SK-N-MC (cell line): ENCODE measurements at regions not wholly inside any gene's neighbourhood (a gene's known extent, or its start where the extent isn't known, plus 50 kb on each side); places are given as distances from the start of the nearest gene placed in this dataset.

Experiments
- DNase-seq: peaks from one replicate; pipeline ENCODE4 v3.0.0-alpha.2; 2011; ENCODE audit warnings: low read depth, low spot score
- H3K27ac ChIP-seq: fragments of 200-600 bp; sonication (generic); 2 replicates; pipeline ENCODE4 v1.5.1; 2016; ENCODE audit warnings: mixed run types
- H3K36me3 ChIP-seq: fragments of 200-600 bp; sonication (generic); 2 replicates; pipeline ENCODE4 v1.6.1; 2017; ENCODE audit warnings: antibody characterized with exemption, low read length, mixed read lengths; ENCODE audit not compliant: insufficient read depth
- H3K4me3 ChIP-seq: fragments of 200-600 bp; sonication (generic); 2 replicates; pipeline ENCODE4 v1.5.1; 2016
- H3K9ac ChIP-seq: fragments of 200-600 bp; sonication (generic); 2 replicates; pipeline ENCODE4 v1.8.0; 2017; ENCODE audit warnings: mixed run types, mixed read lengths; ENCODE audit not compliant: insufficient read length
- H3K9me3 ChIP-seq: fragments of 200-600 bp; sonication (generic); 2 replicates; pipeline ENCODE4 v1.6.1; 2017; ENCODE audit warnings: low read depth, mild to moderate bottlenecking, antibody characterized with exemption, low read length, moderate library complexity, mixed read lengths
- EZH2 ChIP-seq: fragments of 200-600 bp; sonication (generic); IDR thresholded peaks from one replicate; pipeline ENCODE4 v1.6.1; 2017; ENCODE audit warnings: antibody characterized with exemption
- FOXP2 ChIP-seq: optimal IDR thresholded peaks from 2 replicates; pipeline ENCODE3; 2011; ENCODE audit warnings: mild to moderate bottlenecking, moderate library complexity; ENCODE audit not compliant: insufficient read depth; ENCODE audit errors: extremely low read length, control extremely low read depth
- POLR2AphosphoS5 ChIP-seq: IDR thresholded peaks from 2 replicates; pipeline ENCODE4 v1.6.1; 2012; ENCODE audit warnings: mild to moderate bottlenecking, low read depth, low read length, borderline replicate concordance

DNA sequence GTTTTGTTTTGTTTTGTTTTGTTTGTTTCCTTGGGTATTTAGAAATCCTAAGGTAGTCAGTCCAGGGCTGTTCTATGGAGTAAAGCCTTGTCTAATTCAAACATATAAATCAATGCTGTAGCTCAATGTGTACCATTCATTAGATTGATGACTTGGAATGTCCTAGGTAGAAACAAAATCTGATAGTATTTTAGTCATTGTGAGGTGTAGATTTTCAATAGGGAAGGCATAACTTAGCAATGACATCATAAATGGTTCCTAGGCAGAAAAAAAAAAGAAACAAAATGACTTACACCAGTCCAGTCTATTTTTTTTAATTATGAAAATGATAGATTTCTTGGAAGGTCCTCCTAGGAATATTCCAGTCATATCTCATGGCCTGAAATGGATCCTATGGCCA, 189.9 kb downstream of the SPRY2 start:
- H3K9me3 ChIP-seq = no peaks in the 10 kb centered on the region
- no peak for DNase-seq
- no peak overlapping the region for H3K9ac ChIP-seq
- H3K4me3 ChIP-seq = no peak overlapping the region
- no peak for TF ChIP-seq EZH2
- no peak for TF ChIP-seq POLR2AphosphoS5
- no peak for TF ChIP-seq FOXP2
- no peaks in the 10 kb centered on the region for H3K36me3 ChIP-seq
- no peak overlapping the region for H3K27ac ChIP-seq

DNA sequence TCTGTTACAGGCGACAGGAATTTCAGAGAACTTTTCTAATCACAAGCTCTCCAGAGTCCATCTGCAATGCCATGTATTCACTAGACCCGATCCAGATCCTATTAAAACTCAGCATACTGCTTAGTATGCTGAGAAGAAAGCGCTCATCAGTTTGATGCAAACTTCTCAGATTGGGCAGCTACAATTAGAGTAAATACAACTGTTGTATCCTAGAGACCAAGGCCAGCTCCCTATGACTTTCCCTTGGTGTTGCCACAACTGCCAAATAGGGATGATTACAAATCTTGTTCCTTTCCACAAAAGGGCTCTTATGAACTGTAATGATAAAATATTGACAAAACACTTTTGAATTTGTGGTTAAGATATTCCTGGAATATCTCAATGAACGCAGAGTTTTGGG, 191.2 kb downstream of the SPRY2 start:
- TF ChIP-seq FOXP2 (no peak), POLR2AphosphoS5 (no peak), EZH2 (no peak)
- H3K36me3 ChIP-seq = no peaks in the 10 kb centered on the region
- H3K9ac ChIP-seq = no peak overlapping the region
- no peak for DNase-seq
- no peaks in the 10 kb centered on the region for H3K9me3 ChIP-seq
- H3K4me3 ChIP-seq = no peak overlapping the region
- no peak overlapping the region for H3K27ac ChIP-seq

DNA sequence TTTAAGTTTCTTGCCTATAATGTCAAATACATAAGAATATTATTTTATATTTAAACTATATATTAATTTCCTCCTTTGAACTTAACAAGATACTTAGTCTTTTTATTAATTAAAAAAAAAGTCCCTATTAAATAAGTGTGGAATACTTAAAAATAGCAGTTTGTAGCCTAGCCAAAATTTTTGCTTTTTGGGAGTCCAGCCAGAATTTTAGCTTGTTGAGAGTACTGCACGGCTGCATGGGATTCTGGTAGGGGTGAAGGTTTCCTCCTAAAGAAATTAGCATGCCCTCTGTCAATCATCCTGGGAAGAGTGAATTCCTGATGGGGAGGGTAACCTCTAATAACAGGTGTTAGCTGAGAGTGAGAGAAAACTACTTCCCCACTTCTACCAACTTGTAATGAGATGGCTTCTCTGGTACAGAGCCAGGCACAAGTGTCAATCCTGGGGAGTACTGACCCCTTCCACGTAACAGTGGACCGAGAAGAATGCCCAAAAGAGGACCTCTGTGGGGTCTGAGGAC, 195.7 kb downstream of the SPRY2 start:
- TF ChIP-seq EZH2 (no peak), FOXP2 (no peak)
- H3K27ac ChIP-seq = no peak overlapping the region
- DNase-seq = no peak
- H3K4me3 ChIP-seq = no peak overlapping the region
- H3K9ac ChIP-seq = no peak overlapping the region
- H3K36me3 ChIP-seq = no peaks in the 10 kb centered on the region
- H3K9me3 ChIP-seq = no peaks in the 10 kb centered on the region

DNA sequence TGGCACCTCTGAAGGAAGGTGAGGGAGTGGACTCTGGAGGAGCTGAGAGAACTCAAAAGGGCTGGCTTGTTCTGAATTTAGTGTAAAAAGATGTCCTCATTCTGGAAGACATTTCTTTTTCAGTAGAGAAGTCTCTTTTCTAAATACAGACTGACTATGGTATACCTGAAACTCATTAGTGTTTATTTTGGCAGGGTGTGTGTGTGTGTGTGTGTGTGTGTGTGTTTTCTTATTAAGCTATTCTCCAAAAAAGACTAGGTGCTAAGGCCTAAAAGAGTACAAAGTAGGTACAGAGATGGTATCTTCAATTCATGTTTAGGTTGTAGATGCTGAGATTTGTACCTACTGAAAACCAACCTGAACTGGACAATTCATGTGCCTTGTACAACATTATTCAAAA, 196.4 kb downstream of the SPRY2 start:
- Histone ChIP-seq H3K4me3 (no peak overlapping the region), H3K27ac (no peak overlapping the region), H3K9ac (no peak overlapping the region), H3K9me3 (no peaks in the 10 kb centered on the region), H3K36me3 (no peaks in the 10 kb centered on the region)
- TF ChIP-seq POLR2AphosphoS5 (no peak), EZH2 (no peak), FOXP2 (no peak)
- DNase-seq = no peak

DNA sequence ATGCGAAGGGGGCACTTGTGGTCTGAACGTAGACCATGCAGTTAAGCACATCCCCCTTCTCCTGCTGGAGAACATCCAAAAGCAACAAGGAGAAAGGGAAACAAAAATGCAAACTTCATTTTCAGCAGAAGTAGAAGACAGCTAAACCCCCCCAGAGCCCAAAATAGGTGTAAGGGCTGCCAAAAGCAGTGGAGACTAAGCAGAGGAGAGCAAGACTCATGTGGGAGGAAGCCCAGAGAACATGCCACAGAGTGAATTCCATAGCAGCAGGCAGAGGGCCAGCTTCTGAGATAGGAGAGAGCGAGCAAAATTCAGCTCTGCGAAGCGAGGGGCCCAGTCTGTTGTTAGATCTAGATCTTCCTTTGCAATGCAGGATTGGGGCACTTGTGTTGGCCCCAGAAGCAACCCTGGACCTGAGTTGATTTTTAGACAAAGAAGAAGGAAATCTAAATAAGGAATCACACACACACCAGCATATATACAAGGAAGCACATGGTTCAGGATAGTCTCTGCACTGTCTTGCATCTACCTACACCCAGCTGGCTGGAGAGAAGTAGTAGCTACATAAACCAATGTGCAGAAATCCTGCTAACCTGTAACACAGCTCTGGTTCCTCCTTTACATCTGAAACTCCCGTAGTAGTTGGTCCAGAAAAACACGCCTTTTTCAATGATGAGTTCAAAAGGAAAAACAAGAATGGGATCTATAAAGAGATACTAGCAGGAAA, 199.6 kb downstream of the SPRY2 start:
- Histone ChIP-seq H3K9me3 (no peaks in the 10 kb centered on the region), H3K9ac (peak overlapping the region; percentile 5), H3K27ac (peak overlapping the region; percentile 45; the same call in 1 of the 2 replicates), H3K4me3 (peak overlapping the region; percentile 56), H3K36me3 (no peaks in the 10 kb centered on the region)
- DNase-seq = no peak
- TF ChIP-seq EZH2 (no peak), POLR2AphosphoS5 (no peak), FOXP2 (no peak)

DNA sequence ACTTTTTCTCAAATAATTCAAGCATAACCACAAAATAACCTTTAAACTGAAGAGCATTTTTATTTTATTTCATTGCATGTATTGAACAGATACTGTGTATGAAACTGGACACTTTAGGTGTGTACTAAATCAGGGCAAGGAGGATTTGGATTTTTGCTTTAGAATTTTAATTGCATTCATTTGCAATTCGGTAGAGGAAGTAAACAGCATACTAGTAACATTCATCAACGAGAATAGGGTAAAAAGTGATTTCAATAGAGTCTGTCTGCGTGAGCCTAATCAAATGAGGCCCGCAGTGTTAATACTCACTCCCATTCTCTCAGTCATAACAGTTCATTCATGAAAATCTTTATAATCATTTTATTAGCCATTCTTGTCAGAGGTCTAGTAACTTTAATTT, 200.2 kb downstream of the SPRY2 start:
- peak overlapping the region; percentile 45; the same call in 1 of the 2 replicates for H3K27ac ChIP-seq
- TF ChIP-seq FOXP2 = no peak
- no peak for TF ChIP-seq POLR2AphosphoS5
- DNase-seq = no peak
- no peaks in the 10 kb centered on the region for H3K36me3 ChIP-seq
- peak overlapping the region; percentile 56 for H3K4me3 ChIP-seq
- no peaks in the 10 kb centered on the region for H3K9me3 ChIP-seq
- peak overlapping the region; percentile 5 for H3K9ac ChIP-seq

DNA sequence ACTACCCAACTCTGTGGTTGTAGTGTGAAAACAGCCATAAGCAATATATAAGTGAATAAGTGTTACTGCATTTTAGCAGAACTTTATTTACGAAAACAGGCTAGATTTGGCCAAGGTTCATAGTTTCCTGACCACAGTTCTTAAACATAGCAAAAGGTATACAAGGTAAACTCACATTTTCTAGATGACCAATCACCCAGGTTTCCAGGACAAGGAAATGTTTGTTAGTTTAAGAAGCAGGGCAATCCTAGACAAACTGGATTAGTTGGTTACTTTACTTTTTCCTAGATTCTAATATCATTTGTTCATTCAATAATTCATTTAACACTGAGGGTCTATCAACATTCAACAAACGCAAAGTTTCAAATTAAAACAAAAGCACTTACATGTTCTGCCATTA, 201.7 kb downstream of the SPRY2 start:
- H3K36me3 ChIP-seq = no peaks in the 10 kb centered on the region
- no peak overlapping the region for H3K9ac ChIP-seq
- H3K27ac ChIP-seq = no peak overlapping the region
- no peak for TF ChIP-seq FOXP2
- TF ChIP-seq EZH2 = no peak
- no peak for TF ChIP-seq POLR2AphosphoS5
- no peak overlapping the region for H3K4me3 ChIP-seq
- DNase-seq = no peak
- H3K9me3 ChIP-seq = no peaks in the 10 kb centered on the region

DNA sequence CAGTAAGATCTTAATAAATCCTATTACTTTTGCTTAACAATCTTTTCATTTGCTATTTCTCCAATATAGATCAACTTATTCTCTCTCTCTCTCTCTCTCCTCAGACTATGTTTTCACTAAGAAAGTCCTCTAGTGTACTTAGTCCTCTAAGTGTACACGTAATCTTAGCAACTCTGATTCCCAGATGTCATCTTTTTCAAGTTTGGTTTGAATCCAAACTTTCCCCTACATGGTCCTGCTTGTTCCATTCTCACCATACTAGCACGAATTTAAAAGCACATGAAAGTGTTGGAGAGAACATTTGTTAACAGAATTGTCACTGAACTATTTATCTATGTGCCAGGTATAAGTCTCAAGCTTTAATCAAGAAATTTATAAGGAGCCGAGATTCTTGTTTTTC, 202.9 kb downstream of the SPRY2 start:
- TF ChIP-seq POLR2AphosphoS5 (no peak), FOXP2 (no peak), EZH2 (no peak)
- Histone ChIP-seq H3K9me3 (no peaks in the 10 kb centered on the region), H3K4me3 (no peak overlapping the region), H3K27ac (no peak overlapping the region), H3K36me3 (no peaks in the 10 kb centered on the region), H3K9ac (no peak overlapping the region)
- DNase-seq = no peak

DNA sequence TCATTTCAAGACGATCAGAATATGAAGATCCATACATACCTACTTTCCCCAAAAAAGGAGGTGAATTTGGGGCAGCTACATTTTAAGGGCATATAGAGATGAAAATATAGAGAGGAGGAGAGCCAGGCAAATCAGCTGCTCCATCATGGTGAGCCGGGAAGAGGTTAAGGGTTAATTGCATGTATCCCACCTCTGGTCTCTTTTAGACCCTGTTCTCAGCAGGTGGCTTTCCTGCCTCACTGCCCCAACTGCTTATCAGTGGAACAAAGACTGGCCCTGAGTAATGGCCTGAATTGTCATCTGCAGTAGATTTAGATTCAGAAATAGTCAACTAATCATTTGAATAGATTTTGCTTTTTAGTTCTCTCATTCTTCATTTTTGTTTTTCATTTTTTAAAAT, 206.6 kb downstream of the SPRY2 start:
- DNase-seq = no peak

More for the DNA sequence above, 206.6 kb downstream of the SPRY2 start:
- TF ChIP-seq POLR2AphosphoS5 = no peak
- no peak for TF ChIP-seq FOXP2
- no peak for TF ChIP-seq EZH2
- Histone ChIP-seq H3K27ac (no peak overlapping the region), H3K9ac (no peak overlapping the region), H3K9me3 (no peaks in the 10 kb centered on the region), H3K4me3 (no peak overlapping the region), H3K36me3 (no peaks in the 10 kb centered on the region)
